RWPE1 (cell line): ENCODE measurements at regions not wholly inside any gene's neighbourhood (a gene's known extent, or its start where the extent isn't known, plus 50 kb on each side); places are given as distances from the start of the nearest gene placed in this dataset.
A peak's percentile ranks its signal among the peaks of the same experiment; 100 is the strongest.

Source experiments
- CTCF ChIA-PET: fragments of 350-600 bp; sonication (Branson Sonifier 250); formaldehyde crosslinking; extraction: SDS; loops from one replicate; lab custom pipeline; 2021; lab: Yijun Ruan, JAX
- POLR2A ChIA-PET: fragments of 400-600 bp; formaldehyde crosslinking; extraction: SDS; loops from one replicate; lab custom pipeline; 2020; ENCODE audit warnings: antibody characterized with exemption; ENCODE audit not compliant: low non-redundant PET; lab: Yijun Ruan, JAX
- DNase-seq: peaks from one replicate; pipeline ENCODE4 v3.0.0; 2012; ENCODE audit warnings: low spot score
- H3K27ac ChIP-seq: fragments of 450-650 bp; 2 replicates; pipeline ENCODE4 v1.5.1; 2017
- CTCF ChIP-seq: fragments of 450-650 bp; conservative IDR thresholded peaks from 2 replicates; pipeline ENCODE4 v1.5.1; 2017; ENCODE audit warnings: low read depth, mild to moderate bottlenecking

- TF ChIP-seq CTCF: no peak
- POLR2A ChIA-PET: no interaction called here
- CTCF ChIA-PET: interaction anchor here (0.6 to 0.7 kb wide), 2 partner anchors 15 to 120 kb away, joined by 3 read pairs; no protein-coding TSS in a partner anchor
- DNase-seq: no peak
- no peak overlapping the region for H3K27ac ChIP-seq
Measured at GRCh38 chr2:18860179-18860578, 270.8 kb upstream of the NT5C1B start.

DNA sequence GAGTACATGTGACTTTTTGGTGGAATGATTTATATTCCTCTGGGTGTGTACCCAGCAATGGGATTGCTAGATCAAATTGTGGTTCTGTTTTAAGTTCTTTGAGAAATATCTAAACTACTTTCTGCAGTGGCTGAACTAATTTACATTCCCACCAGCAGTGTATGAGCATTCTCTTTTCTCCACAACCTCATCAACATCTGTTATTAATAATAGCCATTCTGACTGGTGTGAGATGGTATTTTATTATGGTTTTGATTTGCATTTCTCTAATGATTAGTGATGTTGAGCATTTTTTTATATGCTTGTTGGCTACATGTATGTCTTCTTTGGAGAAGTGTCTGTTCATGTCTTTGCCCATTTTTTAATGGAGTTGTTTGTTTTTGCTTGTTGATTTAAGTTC is 267.4 kb upstream of the NT5C1B start:
- no peak for DNase-seq
- TF ChIP-seq CTCF: no peak
- POLR2A ChIA-PET: no interaction called here
- CTCF ChIA-PET: no interaction called here
- no peak overlapping the region for H3K27ac ChIP-seq

GRCh38 chr2:18855027-18855426 is 265.7 kb upstream of the NT5C1B start:
- no peak overlapping the region for H3K27ac ChIP-seq
- POLR2A ChIA-PET: no interaction called here
- CTCF ChIA-PET: no interaction called here
- no peak for DNase-seq
- TF ChIP-seq CTCF: 0 out of 2 replicates have a peak, but pooled peaks have one; percentile 15

GRCh38 chr2:18849841-18850578 is 260.6 kb upstream of the NT5C1B start:
- no peak overlapping the region for H3K27ac ChIP-seq
- TF ChIP-seq CTCF: no peak
- ChIA-PET POLR2A (no interaction called here), CTCF (no interaction called here)
- no peak for DNase-seq

DNA sequence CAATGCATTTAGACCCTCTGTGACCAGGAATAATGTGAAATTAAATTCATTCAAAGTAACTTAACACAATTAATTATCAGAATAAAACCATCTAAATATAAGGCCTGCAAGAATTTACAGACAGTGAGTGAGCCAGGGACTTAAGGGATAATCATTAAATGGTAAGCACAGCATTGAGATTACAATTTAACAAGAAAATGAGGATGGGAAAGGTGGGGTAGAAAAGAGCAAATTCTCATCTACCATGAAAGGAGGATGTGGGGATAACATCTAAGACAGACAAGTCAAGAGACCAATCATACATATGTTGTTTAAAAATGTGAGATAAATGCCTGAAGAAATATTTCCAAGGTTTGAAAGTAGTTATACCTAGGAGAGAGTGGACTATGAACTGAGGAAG is 259.3 kb upstream of the NT5C1B start:
- ChIA-PET POLR2A (no interaction called here), CTCF (interaction anchor here (0.7 kb wide), 1 partner anchor 184 kb away, joined by 3 read pairs; no protein-coding TSS in a partner anchor)
- DNase-seq: no peak
- TF ChIP-seq CTCF: no peak
- no peak overlapping the region for H3K27ac ChIP-seq

DNA sequence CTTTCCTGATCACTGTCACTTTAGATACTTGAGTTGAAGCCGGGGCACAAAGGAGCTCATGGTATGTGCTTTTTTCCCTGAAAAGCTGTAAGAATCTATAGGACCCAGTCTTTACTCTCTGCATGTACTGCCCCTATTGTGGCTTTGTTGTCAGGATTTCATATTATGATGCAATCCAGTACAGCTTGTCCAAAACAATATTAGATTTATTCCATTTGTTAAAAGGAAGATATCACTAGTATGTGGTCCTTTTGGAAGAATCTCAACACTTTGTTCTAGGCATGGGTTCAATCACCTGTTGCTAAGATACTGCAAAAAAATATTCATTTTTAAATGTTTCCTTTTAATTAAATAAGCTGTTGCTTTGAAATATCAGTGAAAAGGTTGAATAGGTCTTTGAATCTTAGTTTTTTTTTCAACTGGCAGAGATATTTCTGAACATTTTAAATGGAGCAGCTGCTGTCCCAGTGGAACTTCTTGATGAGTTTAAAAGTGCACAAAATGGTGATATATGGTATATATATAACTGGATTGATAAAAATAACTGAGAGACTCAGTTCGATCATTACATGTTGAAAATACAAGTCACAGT is 256.6 kb upstream of the NT5C1B start:
- no peak overlapping the region for H3K27ac ChIP-seq
- ChIA-PET CTCF (no interaction called here), POLR2A (no interaction called here)
- DNase-seq: no peak
- TF ChIP-seq CTCF: no peak
